Thyroid gland (tissue), 4 donors: ENCODE measurements at regions not wholly inside any gene's neighbourhood (a gene's known extent, or its start where the extent isn't known, plus 50 kb on each side); places are given as distances from the start of the nearest gene placed in this dataset.

Experiments
- POLR2A ChIP-seq, 2 donors: fragments of 450-650 bp; IDR thresholded peaks; one replicate each; pipeline ENCODE4 v1.6.1; 2017; ENCODE audit warnings: antibody characterized with exemption in 2 of 2, mild to moderate bottlenecking in 2 of 2, moderate library complexity in 1 of 2
- TF ChIP-seq, protein P1 (sequence below), 6 experiments: fragments of 200-600 bp in 3 of 6; fragments of 450-650 bp in 3 of 6; sonication (generic) in 3 of 6; IDR thresholded peaks; one replicate each; pipeline ENCODE4 v1.5.1; 2016 to 2019; ENCODE audit warnings: antibody characterized with exemption in 6 of 6, mild to moderate bottlenecking in 2 of 6, inconsistent platforms in 1 of 6, moderate library complexity in 1 of 6

GRCh38 chr17:13154930-13155329 lies 137.1 kb upstream of the ELAC2 start:
- TF ChIP-seq, protein P1, sequence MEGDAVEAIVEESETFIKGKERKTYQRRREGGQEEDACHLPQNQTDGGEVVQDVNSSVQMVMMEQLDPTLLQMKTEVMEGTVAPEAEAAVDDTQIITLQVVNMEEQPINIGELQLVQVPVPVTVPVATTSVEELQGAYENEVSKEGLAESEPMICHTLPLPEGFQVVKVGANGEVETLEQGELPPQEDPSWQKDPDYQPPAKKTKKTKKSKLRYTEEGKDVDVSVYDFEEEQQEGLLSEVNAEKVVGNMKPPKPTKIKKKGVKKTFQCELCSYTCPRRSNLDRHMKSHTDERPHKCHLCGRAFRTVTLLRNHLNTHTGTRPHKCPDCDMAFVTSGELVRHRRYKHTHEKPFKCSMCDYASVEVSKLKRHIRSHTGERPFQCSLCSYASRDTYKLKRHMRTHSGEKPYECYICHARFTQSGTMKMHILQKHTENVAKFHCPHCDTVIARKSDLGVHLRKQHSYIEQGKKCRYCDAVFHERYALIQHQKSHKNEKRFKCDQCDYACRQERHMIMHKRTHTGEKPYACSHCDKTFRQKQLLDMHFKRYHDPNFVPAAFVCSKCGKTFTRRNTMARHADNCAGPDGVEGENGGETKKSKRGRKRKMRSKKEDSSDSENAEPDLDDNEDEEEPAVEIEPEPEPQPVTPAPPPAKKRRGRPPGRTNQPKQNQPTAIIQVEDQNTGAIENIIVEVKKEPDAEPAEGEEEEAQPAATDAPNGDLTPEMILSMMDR (IDR thresholded peaks at IDR 0.05), result no peak
- TF ChIP-seq POLR2A (IDR thresholded peaks at IDR 0.05), result no peak
